CD4-positive, alpha-beta T cell treated with Interleukin-21 for 1 hour (primary cell): ENCODE measurements at regions not wholly inside any gene's neighbourhood (a gene's known extent, or its start where the extent isn't known, plus 50 kb on each side); places are given as distances from the start of the nearest gene placed in this dataset.

Experiments
- DNase-seq: peaks from one replicate; pipeline ENCODE4 v3.0.0-alpha.2; 2020

- no peak for DNase-seq
These were observed 90.4 kb upstream of the FMN2 start for GRCh38 chr1:240001177-240001740.

- no peak for DNase-seq
These were observed 87.5 kb upstream of the FMN2 start for GRCh38 chr1:240004086-240004749.

GRCh38 chr1:240005997-240006650 is 85.6 kb upstream of the FMN2 start:
- DNase-seq: no peak

GRCh38 chr1:240008298-240008697 is 83.4 kb upstream of the FMN2 start:
- DNase-seq: no peak

- DNase-seq: no peak
These were observed 77.6 kb upstream of the FMN2 start for GRCh38 chr1:240014051-240014450.

GRCh38 chr1:240018617-240019016 is 73.1 kb upstream of the FMN2 start:
- no peak for DNase-seq

GRCh38 chr1:240019524-240019923 is 72.2 kb upstream of the FMN2 start:
- DNase-seq: no peak

- DNase-seq: no peak
These were observed 70.8 kb upstream of the FMN2 start for GRCh38 chr1:240020871-240021270.

- no peak for DNase-seq
These were observed 70.0 kb upstream of the FMN2 start for GRCh38 chr1:240021709-240022108.

GRCh38 chr1:240027059-240027462 is 64.6 kb upstream of the FMN2 start:
- DNase-seq: no peak

GRCh38 chr1:240029418-240029817 is 62.3 kb upstream of the FMN2 start:
- no peak for DNase-seq

GRCh38 chr1:240030236-240030635 is 61.4 kb upstream of the FMN2 start:
- no peak for DNase-seq

- DNase-seq: no peak
These were observed 60.7 kb upstream of the FMN2 start for GRCh38 chr1:240031009-240031408.

- DNase-seq: no peak
These were observed 60.3 kb upstream of the FMN2 start for GRCh38 chr1:240031414-240031813.

GRCh38 chr1:240033406-240033805 is 58.3 kb upstream of the FMN2 start:
- DNase-seq: no peak

GRCh38 chr1:240036526-240036925 is 55.2 kb upstream of the FMN2 start:
- no peak for DNase-seq
